ENCODE measurements at regions not wholly inside any gene's neighbourhood (a gene's known extent, or its start where the extent isn't known, plus 50 kb on each side); places are given as distances from the start of the nearest gene placed in this dataset.
A peak's percentile ranks its signal among the peaks of the same experiment; 100 is the strongest.
"Not testable (repeated sequence)": the region's sequence is repeated elsewhere in the genome, so short reads cannot be mapped to it uniquely, and the experiment has no call there.

- DNase-seq: peak; percentile 55
These were observed 97.5 kb downstream of the ZNF664 start for GRCh38 chr12:124070394-124071074.

- DNase-seq: no peak
These were observed 98.0 kb downstream of the ZNF664 start for GRCh38 chr12:124071075-124071443.

DNA sequence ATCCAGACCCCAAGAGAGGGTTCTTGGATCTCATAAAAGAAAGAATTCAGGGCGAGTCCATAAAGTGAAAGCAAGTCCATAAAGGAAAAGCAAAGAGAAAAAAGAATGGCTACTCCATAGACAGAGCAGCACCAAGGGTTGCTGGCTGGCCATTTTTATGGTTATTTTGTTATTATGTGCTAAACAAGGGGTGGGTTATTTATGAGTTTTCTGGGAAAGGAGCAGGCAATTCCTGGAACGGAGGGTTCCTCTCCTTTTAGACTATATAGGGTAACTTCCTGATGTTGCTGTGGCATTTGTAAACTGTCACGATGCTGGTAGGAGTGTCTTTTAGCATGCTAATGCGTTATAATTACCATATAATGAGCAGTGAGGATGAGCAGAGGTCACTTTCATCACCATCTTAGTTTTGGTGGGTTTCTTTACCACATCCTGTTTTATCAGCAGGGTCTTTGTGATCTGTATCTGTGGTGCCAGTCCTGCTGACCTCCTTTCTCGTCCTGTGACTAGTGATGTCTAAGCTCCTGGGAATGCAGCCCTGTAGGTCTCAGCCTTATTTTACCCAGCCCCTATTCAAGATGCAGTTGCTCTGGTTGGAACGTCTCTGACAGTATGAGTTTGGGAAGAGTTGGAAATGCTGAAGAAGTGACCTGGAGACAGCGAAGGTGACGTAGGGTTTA lies 100.5 kb downstream of the ZNF664 start:
- DNase-seq: no peak

DNA sequence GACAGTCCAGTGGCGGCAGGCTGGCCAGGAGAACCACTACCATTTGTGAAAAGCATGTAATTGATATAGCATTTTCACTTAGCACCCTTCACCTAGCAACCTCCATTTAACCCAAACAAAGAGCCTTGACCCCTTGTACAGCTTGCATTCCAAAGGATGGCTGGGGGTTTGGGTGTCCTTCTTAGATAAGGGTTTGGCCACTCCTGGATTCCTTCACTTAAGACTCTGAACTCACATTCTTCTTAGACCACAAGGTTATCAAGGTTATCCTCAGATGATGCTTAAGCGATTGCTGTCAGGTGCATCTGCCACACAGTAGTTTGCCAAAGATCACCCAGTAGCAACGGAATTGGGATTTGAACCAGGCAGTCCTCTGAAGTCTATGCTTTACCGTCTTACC lies 102.8 kb downstream of the ZNF664 start:
- DNase-seq: no peak

DNA sequence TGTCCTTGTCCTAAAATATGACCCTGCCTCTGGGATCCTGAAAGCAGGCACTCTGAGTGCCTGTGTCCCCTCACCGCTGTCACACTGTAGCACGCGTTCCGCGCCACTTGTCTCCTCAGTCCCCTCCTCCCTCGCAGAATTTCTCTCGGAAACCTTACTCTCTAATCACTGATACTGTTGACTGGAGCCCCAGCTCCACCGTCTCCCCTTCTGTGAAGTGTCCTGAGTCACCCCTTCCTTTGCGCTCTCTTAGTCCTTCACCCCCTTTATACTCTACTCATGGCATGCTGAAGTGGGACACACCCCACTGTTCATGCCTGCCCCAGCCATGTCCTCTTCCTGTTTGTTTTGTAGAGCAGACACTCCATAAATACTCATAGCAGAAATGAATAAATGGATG lies 104.7 kb downstream of the ZNF664 start:
- no peak for DNase-seq

DNA sequence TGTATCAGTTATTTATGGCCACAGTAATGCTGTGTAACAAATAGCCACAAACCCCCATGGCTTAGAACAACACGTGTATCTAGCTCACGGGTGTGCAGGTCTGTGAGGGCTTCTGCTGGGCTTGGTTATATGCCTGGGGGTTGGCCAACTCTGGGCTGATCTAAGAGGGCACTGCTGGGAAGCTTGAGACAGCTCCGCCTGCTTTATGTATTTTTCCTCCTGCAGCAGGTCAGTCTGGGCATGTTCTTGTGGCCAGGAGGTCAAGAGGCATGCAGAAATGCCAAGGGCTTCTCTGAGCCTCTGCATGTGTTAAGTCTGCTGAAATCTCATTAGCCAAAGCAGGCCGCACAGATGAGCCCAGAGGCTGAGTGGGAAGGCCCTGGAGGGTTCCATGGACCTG lies 105.8 kb downstream of the ZNF664 start:
- DNase-seq: no peak

DNA sequence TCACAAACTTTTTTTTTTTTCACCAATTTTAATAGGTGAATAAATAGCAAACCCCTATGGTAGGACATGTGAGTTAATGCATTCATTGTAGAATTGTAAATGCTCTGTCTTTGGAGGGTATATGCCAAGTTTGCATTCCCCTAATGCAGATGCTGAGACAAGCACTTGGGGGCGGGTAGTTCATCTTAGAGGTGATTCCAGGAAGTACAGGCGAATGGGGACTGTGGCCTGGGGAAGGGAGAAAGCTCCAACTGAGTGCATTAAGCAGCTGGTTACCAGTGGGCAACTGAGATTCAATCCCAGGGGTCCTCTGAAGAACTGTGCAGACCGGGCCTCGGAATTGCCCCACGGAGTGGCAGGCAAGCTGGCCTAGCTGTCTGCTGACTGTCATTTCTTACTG lies 107.6 kb downstream of the ZNF664 start:
- no peak for DNase-seq

- DNase-seq: no peak
These were observed 109.0 kb downstream of the ZNF664 start for GRCh38 chr12:124082012-124082411.

DNA sequence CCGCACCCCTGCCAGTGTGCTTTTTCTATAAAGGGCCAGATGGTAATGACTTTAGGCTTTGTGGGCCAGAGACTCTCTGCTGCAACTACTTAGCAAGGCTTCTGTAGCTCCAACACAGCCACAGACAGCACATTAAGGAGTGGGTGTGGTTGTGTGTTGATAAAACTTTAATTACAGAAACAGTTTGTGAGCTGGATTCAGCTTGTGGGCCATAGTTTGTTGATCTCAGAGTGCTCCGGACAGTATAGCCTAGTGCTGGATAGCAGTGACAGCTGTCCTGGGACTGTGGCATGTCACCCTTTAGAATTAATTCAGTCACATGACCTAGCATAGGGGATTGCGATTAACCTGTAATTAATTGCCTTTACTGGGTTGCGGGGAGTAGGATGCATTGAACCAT lies 109.7 kb downstream of the ZNF664 start:
- DNase-seq: no peak

DNA sequence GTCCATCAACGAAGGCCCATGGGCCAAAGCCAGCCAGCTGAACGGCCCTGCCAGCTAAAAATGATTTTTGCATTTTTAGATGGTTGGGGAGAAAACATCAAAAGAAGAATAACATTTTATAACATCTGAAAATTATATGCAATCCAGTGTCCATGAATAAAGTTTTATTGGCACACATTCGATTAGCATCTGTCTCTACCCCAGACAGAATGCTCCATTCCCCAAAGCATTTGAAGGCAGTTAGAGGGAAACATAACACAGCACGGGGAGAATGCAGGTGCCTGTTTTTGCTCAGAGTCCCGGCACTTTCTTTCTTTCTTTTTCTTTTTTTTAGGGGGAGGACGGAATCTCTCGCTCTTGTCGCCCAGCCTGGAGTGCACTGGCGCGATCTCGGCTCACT lies 110.7 kb downstream of the ZNF664 start:
- no peak for DNase-seq

GRCh38 chr12:124085419-124086296 lies 112.6 kb downstream of the ZNF664 start:
- no peak for DNase-seq

GRCh38 chr12:124086299-124086898 lies 113.4 kb downstream of the ZNF664 start:
- no peak for DNase-seq

DNA sequence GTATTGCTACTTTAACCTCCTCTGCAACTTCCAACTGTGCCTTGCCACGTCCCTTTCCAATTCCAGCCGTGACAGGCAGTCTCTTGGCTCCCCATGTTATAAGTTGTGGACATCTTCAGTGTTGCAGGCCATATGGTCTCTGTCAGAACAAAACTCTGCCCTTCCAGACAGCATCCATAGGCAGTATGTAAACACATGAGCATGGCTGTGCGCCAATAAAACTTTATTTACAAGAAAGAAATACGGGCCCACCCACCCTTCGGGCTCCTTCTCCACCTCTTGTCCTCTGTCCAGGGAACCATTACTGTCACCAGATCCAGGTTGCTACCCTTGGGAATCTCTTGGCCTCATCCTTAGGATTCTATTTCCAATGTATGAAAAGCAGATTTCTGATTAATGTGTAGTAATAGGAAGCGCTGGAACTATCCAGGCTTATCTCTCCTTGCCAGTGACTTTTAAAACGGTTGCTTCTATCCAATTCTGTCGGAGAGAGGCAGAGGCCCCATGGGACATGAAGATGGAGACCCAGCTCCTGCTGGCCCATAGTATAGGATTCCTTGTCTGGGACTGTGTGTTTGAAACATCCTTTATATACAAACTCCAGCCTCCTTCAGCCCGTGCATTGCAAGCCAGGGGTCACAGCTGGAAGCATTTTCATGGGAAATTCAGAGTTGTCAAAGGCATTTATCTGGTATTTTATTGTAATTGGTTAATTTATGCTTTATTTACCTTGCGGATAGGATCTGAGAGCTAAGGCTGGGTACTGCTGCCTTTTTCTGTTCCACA lies 114.4 kb downstream of the ZNF664 start:
- DNase-seq: no peak

DNA sequence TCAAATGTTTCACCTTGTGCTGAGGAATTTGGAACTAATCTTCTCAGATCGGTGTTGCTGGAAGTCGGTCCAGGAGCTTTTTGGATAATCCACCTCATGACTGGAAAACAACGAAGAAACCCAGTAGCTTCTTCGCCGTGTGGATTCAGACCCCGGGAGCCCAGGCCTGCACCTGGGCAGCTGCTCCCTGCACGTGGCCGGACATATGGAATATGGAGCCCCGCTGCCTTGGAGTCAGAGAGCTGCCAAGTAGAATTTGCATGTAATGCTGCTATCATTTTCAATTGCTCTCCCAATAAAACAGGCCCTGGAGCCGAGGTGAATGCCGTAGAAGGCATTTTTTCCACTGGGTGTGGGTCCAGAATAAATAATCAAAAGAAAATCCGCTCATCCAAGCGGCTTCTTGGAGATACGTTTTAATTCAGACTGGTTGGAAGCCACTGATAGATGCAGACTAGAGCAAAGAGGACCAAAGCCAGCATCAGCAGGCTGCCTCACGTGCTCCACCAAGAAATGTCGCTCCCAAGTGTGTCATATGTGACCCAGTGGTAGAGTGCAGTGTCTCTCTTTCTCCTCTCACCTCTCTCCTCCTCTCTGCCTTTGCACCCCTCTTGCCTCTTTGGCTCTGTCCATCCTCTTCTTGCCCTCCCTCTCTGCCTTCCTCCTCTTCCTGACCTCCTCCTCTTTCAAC lies 115.3 kb downstream of the ZNF664 start:
- no peak for DNase-seq

DNA sequence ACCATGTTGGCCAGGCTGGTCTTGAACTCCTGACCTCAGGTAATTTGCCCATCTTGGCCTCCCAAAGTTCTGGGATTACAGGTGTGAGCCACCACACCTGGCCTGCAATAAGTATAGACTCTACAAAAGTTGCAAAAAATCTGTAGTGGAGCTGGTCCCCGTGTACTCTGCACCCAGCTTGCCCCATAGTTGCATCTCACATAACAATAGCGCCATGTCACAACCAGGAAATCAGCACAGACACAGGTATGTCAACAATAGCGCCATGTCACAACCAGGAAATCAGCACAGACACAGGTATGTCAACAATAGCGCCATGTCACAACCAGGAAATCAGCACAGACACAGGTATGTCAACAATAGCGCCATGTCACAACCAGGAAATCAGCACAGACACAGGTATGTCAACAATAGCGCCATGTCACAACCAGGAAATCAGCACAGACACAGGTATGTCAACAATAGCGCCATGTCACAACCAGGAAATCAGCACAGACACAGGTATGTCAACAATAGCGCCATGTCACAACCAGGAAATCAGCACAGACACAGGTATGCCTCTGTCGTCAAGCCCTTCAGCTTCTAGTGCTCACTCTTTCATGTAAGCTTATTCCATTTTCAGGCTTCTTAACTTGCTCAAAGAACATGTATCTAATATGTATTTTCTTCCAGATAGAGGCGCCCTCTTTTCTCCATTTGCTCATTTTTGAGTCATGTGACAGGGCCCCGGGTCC lies 116.3 kb downstream of the ZNF664 start:
- not testable (repeated sequence) for DNase-seq

DNA sequence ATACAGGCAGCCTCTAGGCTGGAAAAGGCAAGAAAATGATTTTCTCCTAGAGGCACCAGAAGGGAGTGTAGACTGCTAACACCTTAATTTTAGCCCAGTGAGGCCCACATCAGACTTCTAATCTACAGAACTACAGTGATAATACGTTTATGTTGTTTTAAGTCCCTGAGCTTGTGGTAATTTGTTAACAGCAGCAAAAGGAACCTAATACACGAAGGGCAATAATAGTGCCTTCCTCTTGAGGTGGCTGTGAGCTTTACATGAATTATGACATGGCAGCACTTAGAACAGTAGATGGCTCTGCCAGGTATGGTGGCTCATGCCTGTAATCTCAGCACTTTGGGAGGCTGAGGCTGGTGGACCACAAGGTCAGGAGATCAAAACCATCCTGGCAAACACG lies 118.8 kb downstream of the ZNF664 start:
- no peak for DNase-seq

GRCh38 chr12:124092532-124092931 lies 119.5 kb downstream of the ZNF664 start:
- not testable (repeated sequence) for DNase-seq

- DNase-seq: no peak
These were observed 120.3 kb downstream of the ZNF664 start for GRCh38 chr12:124093297-124093696.

- DNase-seq: no peak
These were observed 121.2 kb downstream of the ZNF664 start for GRCh38 chr12:124094188-124094587.

DNA sequence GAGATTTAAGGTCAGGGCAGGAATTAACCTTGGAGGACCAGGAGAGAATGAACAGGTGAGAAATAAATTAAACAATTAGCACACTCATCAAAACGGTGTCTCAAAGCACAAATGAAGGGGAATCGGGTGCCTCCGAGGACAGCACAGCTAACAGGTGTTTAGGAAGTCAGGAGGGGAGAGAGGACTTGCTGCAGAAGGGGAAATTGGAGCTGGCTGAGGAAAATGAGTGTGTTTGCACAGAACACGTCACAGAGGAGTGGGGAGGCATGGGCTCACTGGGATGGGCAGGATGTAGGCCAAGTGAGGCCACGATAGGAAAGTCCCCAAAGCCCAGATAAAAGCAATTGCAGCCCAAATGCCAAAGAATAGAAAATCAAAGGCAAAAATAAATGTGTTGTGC lies 121.7 kb downstream of the ZNF664 start:
- DNase-seq: no peak

GRCh38 chr12:124096109-124096508 lies 123.1 kb downstream of the ZNF664 start:
- DNase-seq: no peak

Measured in hematopoietic multipotent progenitor cell treated with erythropoietin and hydrocortisone succinate and interleukin-3 and kit ligand, for 8 days (in vitro differentiated cells).